Frontal cortex (tissue), 3 donors: ENCODE measurements at regions not wholly inside any gene's neighbourhood (a gene's known extent, or its start where the extent isn't known, plus 50 kb on each side); places are given as distances from the start of the nearest gene placed in this dataset.

Experiments
- DNase-seq, 2 donors: peaks; one replicate each; pipeline ENCODE4 v3.0.0; 2012; ENCODE audit warnings: low spot score in 2 of 2
- FAIRE-seq: peaks from 2 replicates; lab custom pipeline; 2012; peaks lifted over from hg19 to GRCh38; lab: Jason Lieb, UNC
- donor health status: control.
- donor health status: control.
- donor health status: control.

- DNase-seq = no peak
- FAIRE-seq = no peak
Measured at GRCh38 chr22:47397673-47398072, 635.2 kb downstream of the TBC1D22A start.

GRCh38 chr22:47396515-47396914 lies 634.1 kb downstream of the TBC1D22A start:
- FAIRE-seq = no peak
- DNase-seq = no peak

- no peak for DNase-seq
- FAIRE-seq = no peak
Measured at GRCh38 chr22:47396105-47396504, 633.7 kb downstream of the TBC1D22A start.

- FAIRE-seq (no peak), DNase-seq (no peak)
Measured at GRCh38 chr22:47395481-47395880, 633.0 kb downstream of the TBC1D22A start.

- DNase-seq = no peak
- FAIRE-seq = no peak
Measured at GRCh38 chr22:47394504-47395440, 632.3 kb downstream of the TBC1D22A start.

- FAIRE-seq = no peak
- DNase-seq = no peak
Measured at GRCh38 chr22:47393191-47393590, 630.7 kb downstream of the TBC1D22A start.

- FAIRE-seq (no peak), DNase-seq (no peak)
Measured at GRCh38 chr22:47392729-47393128, 630.3 kb downstream of the TBC1D22A start.

GRCh38 chr22:47392054-47392347 lies 629.6 kb downstream of the TBC1D22A start:
- FAIRE-seq (no peak), DNase-seq (no peak)

- no peak for DNase-seq
- no peak for FAIRE-seq
Measured at GRCh38 chr22:47391169-47392053, 629.0 kb downstream of the TBC1D22A start.

GRCh38 chr22:47390026-47390970 lies 627.8 kb downstream of the TBC1D22A start:
- no peak for FAIRE-seq
- no peak for DNase-seq

- FAIRE-seq (no peak), DNase-seq (no peak)
Measured at GRCh38 chr22:47389201-47389600, 626.8 kb downstream of the TBC1D22A start.

GRCh38 chr22:47388778-47389177 lies 626.3 kb downstream of the TBC1D22A start:
- DNase-seq = no peak
- FAIRE-seq = no peak

- DNase-seq (no peak), FAIRE-seq (no peak)
Measured at GRCh38 chr22:47388331-47388730, 625.9 kb downstream of the TBC1D22A start.

GRCh38 chr22:47386812-47387510 lies 624.5 kb downstream of the TBC1D22A start:
- DNase-seq (no peak), FAIRE-seq (no peak)

- DNase-seq (no peak), FAIRE-seq (no peak)
Measured at GRCh38 chr22:47384977-47385376, 622.5 kb downstream of the TBC1D22A start.

GRCh38 chr22:47382164-47382890 lies 619.9 kb downstream of the TBC1D22A start:
- FAIRE-seq (no peak), DNase-seq (no peak)

GRCh38 chr22:47381240-47381639 lies 618.8 kb downstream of the TBC1D22A start:
- DNase-seq (no peak), FAIRE-seq (no peak)

GRCh38 chr22:47380692-47381091 lies 618.2 kb downstream of the TBC1D22A start:
- FAIRE-seq (no peak), DNase-seq (no peak)

GRCh38 chr22:47379037-47379436 lies 616.6 kb downstream of the TBC1D22A start:
- FAIRE-seq = no peak
- no peak for DNase-seq
